CD4-positive, alpha-beta T cell treated with Interleukin-2 at 100 ng/mL for 4 hours (primary cell): ENCODE measurements at regions not wholly inside any gene's neighbourhood (a gene's known extent, or its start where the extent isn't known, plus 50 kb on each side); places are given as distances from the start of the nearest gene placed in this dataset.

Experiments
- DNase-seq: peaks from one replicate; pipeline ENCODE4 v3.0.0-alpha.2; 2020; ENCODE audit warnings: low spot score

GRCh38 chr7:21029006-21029405, 242.3 kb upstream of the SP8 start:
- no peak for DNase-seq

GRCh38 chr7:21030237-21030871, 243.7 kb upstream of the SP8 start:
- no peak for DNase-seq

- DNase-seq = no peak
Observed at GRCh38 chr7:21041252-21041651, 254.6 kb upstream of the SP8 start.

GRCh38 chr7:21041666-21042065, 255.0 kb upstream of the SP8 start:
- no peak for DNase-seq

GRCh38 chr7:21044384-21044783, 257.7 kb upstream of the SP8 start:
- no peak for DNase-seq

GRCh38 chr7:21044913-21045568, 258.4 kb upstream of the SP8 start:
- no peak for DNase-seq

- no peak for DNase-seq
Observed at GRCh38 chr7:21051865-21052264, 265.2 kb upstream of the SP8 start.

- DNase-seq = no peak
Observed at GRCh38 chr7:21054427-21055112, 267.9 kb upstream of the SP8 start.

GRCh38 chr7:21059069-21059468, 272.4 kb upstream of the SP8 start:
- DNase-seq = no peak

- DNase-seq = no peak
Observed at GRCh38 chr7:21063106-21063505, 276.4 kb upstream of the SP8 start.

- DNase-seq = no peak
Observed at GRCh38 chr7:21064698-21065648, 278.3 kb upstream of the SP8 start.

GRCh38 chr7:21066221-21066620, 279.5 kb upstream of the SP8 start:
- no peak for DNase-seq

GRCh38 chr7:21067216-21067615, 280.5 kb upstream of the SP8 start:
- DNase-seq = no peak

GRCh38 chr7:21070571-21071090, 283.9 kb upstream of the SP8 start:
- DNase-seq = no peak

- no peak for DNase-seq
Observed at GRCh38 chr7:21071561-21072501, 285.1 kb upstream of the SP8 start.

GRCh38 chr7:21076054-21076453, 289.4 kb upstream of the SP8 start:
- DNase-seq = no peak

- DNase-seq = no peak
Observed at GRCh38 chr7:21076574-21076973, 289.9 kb upstream of the SP8 start.

GRCh38 chr7:21077602-21078001, 290.9 kb upstream of the SP8 start:
- no peak for DNase-seq

GRCh38 chr7:21084286-21084685, 297.6 kb upstream of the SP8 start:
- no peak for DNase-seq

- no peak for DNase-seq
Observed at GRCh38 chr7:21086688-21087087, 300.0 kb upstream of the SP8 start.

- no peak for DNase-seq
Observed at GRCh38 chr7:21089653-21090052, 303.0 kb upstream of the SP8 start.
